SU-DHL-6 (cell line): ENCODE measurements at regions not wholly inside any gene's neighbourhood (a gene's known extent, or its start where the extent isn't known, plus 50 kb on each side); places are given as distances from the start of the nearest gene placed in this dataset.

Experiments
- CTCF ChIP-seq: fragments of 200-600 bp; sonication (generic); IDR thresholded peaks from one replicate; pipeline ENCODE4 v1.5.1; 2017; ENCODE audit warnings: antibody characterized with exemption, mild to moderate bottlenecking, low read length, moderate library complexity; ENCODE audit not compliant: insufficient read depth, poor library complexity, severe bottlenecking
- EZH2phosphoT487 ChIP-seq: fragments of 200-600 bp; sonication (generic), shearing (Covaris generic); conservative IDR thresholded peaks from 2 replicates; pipeline ENCODE4 v1.6.1; 2018; ENCODE audit warnings: mild to moderate bottlenecking, antibody characterized with exemption, low read length, moderate library complexity, mixed read lengths

- TF ChIP-seq CTCF (no peak), EZH2phosphoT487 (no peak)
Observed at GRCh38 chr1:189803364-189803763, 674.3 kb downstream of the BRINP3 start.
